ENCODE measurements at regions not wholly inside any gene's neighbourhood (a gene's known extent, or its start where the extent isn't known, plus 50 kb on each side); places are given as distances from the start of the nearest gene placed in this dataset.

GRCh38 chr3:197443506-197443905, 112.3 kb downstream of the BDH1 start:
- DNase-seq (no peak), ATAC-seq (no peak)
- no peak overlapping the region for H3K4me3 Mint-ChIP-seq
- no peaks in the 10 kb centered on the region for H3K36me3 Mint-ChIP-seq (ENCODE audit: insufficient read depth)
- H3K4me1 Mint-ChIP-seq (ENCODE audit: low read depth): peaks cover 7% of the 10 kb centered on the region
- peaks cover 27% of the 10 kb centered on the region for H3K27me3 Mint-ChIP-seq (ENCODE audit: low read depth)
- no peaks in the 10 kb centered on the region for H3K9me3 Mint-ChIP-seq

- DNase-seq (no peak), ATAC-seq (no peak)
- H3K27me3 Mint-ChIP-seq (ENCODE audit: low read depth): peaks cover 23% of the 10 kb centered on the region
- H3K4me1 Mint-ChIP-seq (ENCODE audit: low read depth): peaks cover 7% of the 10 kb centered on the region
- no peaks in the 10 kb centered on the region for H3K36me3 Mint-ChIP-seq (ENCODE audit: insufficient read depth)
- H3K4me3 Mint-ChIP-seq: no peak overlapping the region
- H3K9me3 Mint-ChIP-seq: no peaks in the 10 kb centered on the region
These were observed 115.0 kb downstream of the BDH1 start for GRCh38 chr3:197440717-197441303.

GRCh38 chr3:197438906-197439305, 116.9 kb downstream of the BDH1 start:
- ATAC-seq: no peak
- DNase-seq: no peak
- peaks cover 23% of the 10 kb centered on the region for H3K27me3 Mint-ChIP-seq (ENCODE audit: low read depth)
- no peak overlapping the region for H3K4me3 Mint-ChIP-seq
- H3K4me1 Mint-ChIP-seq (ENCODE audit: low read depth): no peaks in the 10 kb centered on the region
- H3K9me3 Mint-ChIP-seq: no peaks in the 10 kb centered on the region
- H3K36me3 Mint-ChIP-seq (ENCODE audit: insufficient read depth): no peaks in the 10 kb centered on the region

- peaks cover 2% of the 10 kb centered on the region for H3K4me1 Mint-ChIP-seq (ENCODE audit: low read depth)
- ATAC-seq: no peak
- peaks cover 33% of the 10 kb centered on the region for H3K27me3 Mint-ChIP-seq (ENCODE audit: low read depth)
These were observed 120.3 kb downstream of the BDH1 start for GRCh38 chr3:197435426-197435825.

GRCh38 chr3:197434830-197435229, 120.9 kb downstream of the BDH1 start:
- H3K9me3 Mint-ChIP-seq: no peaks in the 10 kb centered on the region
- H3K27me3 Mint-ChIP-seq (ENCODE audit: low read depth): peaks cover 34% of the 10 kb centered on the region
- no peak for ATAC-seq
- no peak overlapping the region for H3K4me3 Mint-ChIP-seq
- peaks cover 3% of the 10 kb centered on the region for H3K4me1 Mint-ChIP-seq (ENCODE audit: low read depth)
- DNase-seq: no peak
- H3K36me3 Mint-ChIP-seq (ENCODE audit: insufficient read depth): no peaks in the 10 kb centered on the region

More at GRCh38 chr3:197435426-197435825, 120.3 kb downstream of the BDH1 start:
- Mint-ChIP-seq H3K4me3 (no peak overlapping the region), H3K9me3 (no peaks in the 10 kb centered on the region), H3K36me3 (ENCODE audit: insufficient read depth) (no peaks in the 10 kb centered on the region)
- DNase-seq: no peak

- no peaks in the 10 kb centered on the region for H3K36me3 Mint-ChIP-seq (ENCODE audit: insufficient read depth)
- DNase-seq (no peak), ATAC-seq (no peak)
- peaks cover 18% of the 10 kb centered on the region for H3K4me1 Mint-ChIP-seq (ENCODE audit: low read depth)
- H3K27me3 Mint-ChIP-seq (ENCODE audit: low read depth): peaks cover 26% of the 10 kb centered on the region
- H3K4me3 Mint-ChIP-seq: no peak overlapping the region
- no peaks in the 10 kb centered on the region for H3K9me3 Mint-ChIP-seq
These were observed 123.2 kb downstream of the BDH1 start for GRCh38 chr3:197432384-197433127.

- DNase-seq (no peak), ATAC-seq (no peak)
- Mint-ChIP-seq H3K36me3 (ENCODE audit: insufficient read depth) (no peaks in the 10 kb centered on the region), H3K4me1 (ENCODE audit: low read depth) (peaks cover 18% of the 10 kb centered on the region), H3K4me3 (no peak overlapping the region), H3K9me3 (no peaks in the 10 kb centered on the region), H3K27me3 (ENCODE audit: low read depth) (peaks cover 26% of the 10 kb centered on the region)
These were observed 124.3 kb downstream of the BDH1 start for GRCh38 chr3:197431346-197431910.

GRCh38 chr3:197430934-197431333, 124.8 kb downstream of the BDH1 start:
- no peak overlapping the region for H3K4me3 Mint-ChIP-seq
- H3K36me3 Mint-ChIP-seq (ENCODE audit: insufficient read depth): no peaks in the 10 kb centered on the region
- H3K27me3 Mint-ChIP-seq (ENCODE audit: low read depth): peaks cover 26% of the 10 kb centered on the region
- H3K4me1 Mint-ChIP-seq (ENCODE audit: low read depth): peaks cover 18% of the 10 kb centered on the region
- no peaks in the 10 kb centered on the region for H3K9me3 Mint-ChIP-seq
- DNase-seq (no peak), ATAC-seq (no peak)

- H3K27me3 Mint-ChIP-seq (ENCODE audit: low read depth): peaks cover 26% of the 10 kb centered on the region
- no peak for ATAC-seq
- no peak for DNase-seq
- H3K4me1 Mint-ChIP-seq (ENCODE audit: low read depth): peaks cover 18% of the 10 kb centered on the region
- no peak overlapping the region for H3K4me3 Mint-ChIP-seq
- no peaks in the 10 kb centered on the region for H3K9me3 Mint-ChIP-seq
- no peaks in the 10 kb centered on the region for H3K36me3 Mint-ChIP-seq (ENCODE audit: insufficient read depth)
These were observed 125.3 kb downstream of the BDH1 start for GRCh38 chr3:197430502-197430901.

GRCh38 chr3:197428952-197429351, 126.8 kb downstream of the BDH1 start:
- H3K36me3 Mint-ChIP-seq (ENCODE audit: insufficient read depth): no peaks in the 10 kb centered on the region
- H3K27me3 Mint-ChIP-seq (ENCODE audit: low read depth): peaks cover 19% of the 10 kb centered on the region
- no peak overlapping the region for H3K4me3 Mint-ChIP-seq
- ATAC-seq: no peak
- no peak for DNase-seq
- H3K4me1 Mint-ChIP-seq (ENCODE audit: low read depth): peaks cover 18% of the 10 kb centered on the region
- H3K9me3 Mint-ChIP-seq: no peaks in the 10 kb centered on the region

- Mint-ChIP-seq H3K36me3 (ENCODE audit: insufficient read depth) (no peaks in the 10 kb centered on the region), H3K4me1 (ENCODE audit: low read depth) (peaks cover 18% of the 10 kb centered on the region), H3K27me3 (ENCODE audit: low read depth) (peaks cover 17% of the 10 kb centered on the region), H3K9me3 (no peaks in the 10 kb centered on the region), H3K4me3 (peak overlapping the region; percentile 37)
- DNase-seq (peak; percentile 29), ATAC-seq (peak; percentile 87 to 90)
These were observed 127.5 kb downstream of the BDH1 start for GRCh38 chr3:197428117-197428801.

GRCh38 chr3:197427021-197427420, 128.6 kb upstream of the DLG1 start:
- Mint-ChIP-seq H3K27me3 (ENCODE audit: low read depth) (peaks cover 17% of the 10 kb centered on the region), H3K36me3 (ENCODE audit: insufficient read depth) (no peaks in the 10 kb centered on the region), H3K4me1 (ENCODE audit: low read depth) (peaks cover 18% of the 10 kb centered on the region), H3K9me3 (no peaks in the 10 kb centered on the region), H3K4me3 (no peak overlapping the region)
- DNase-seq: no peak
- no peak for ATAC-seq

- Mint-ChIP-seq H3K4me1 (ENCODE audit: low read depth) (peaks cover 18% of the 10 kb centered on the region), H3K36me3 (ENCODE audit: insufficient read depth) (no peaks in the 10 kb centered on the region), H3K27me3 (ENCODE audit: low read depth) (peaks cover 13% of the 10 kb centered on the region), H3K9me3 (no peaks in the 10 kb centered on the region), H3K4me3 (no peak overlapping the region)
- no peak for ATAC-seq
- DNase-seq: no peak
These were observed 127.7 kb upstream of the DLG1 start for GRCh38 chr3:197426121-197426566.

- no peak for ATAC-seq
- H3K4me1 Mint-ChIP-seq (ENCODE audit: low read depth): peaks cover 17% of the 10 kb centered on the region
- H3K27me3 Mint-ChIP-seq (ENCODE audit: low read depth): peaks cover 8% of the 10 kb centered on the region
- H3K4me3 Mint-ChIP-seq: no peak overlapping the region
- H3K9me3 Mint-ChIP-seq: no peaks in the 10 kb centered on the region
- no peak for DNase-seq
- H3K36me3 Mint-ChIP-seq (ENCODE audit: insufficient read depth): no peaks in the 10 kb centered on the region
These were observed 127.2 kb upstream of the DLG1 start for GRCh38 chr3:197425485-197426120.

Measured in activated T-cell treated with anti-CD3 and anti-CD28 coated beads, Interleukin-2, amount 50 U/mL, for 4 hours (primary cell).